C4-2B (cell line): ENCODE measurements at regions not wholly inside any gene's neighbourhood (a gene's known extent, or its start where the extent isn't known, plus 50 kb on each side); places are given as distances from the start of the nearest gene placed in this dataset.
"Not testable (repeated sequence)": the region's sequence is repeated elsewhere in the genome, so short reads cannot be mapped to it uniquely, and the experiment has no call there.

Experiments used
- H3K27ac ChIP-seq: fragments of 450-650 bp; 2 replicates; pipeline ENCODE4 v1.5.1; 2017

GRCh38 chr9:61330342-61331092 lies 140.7 kb downstream of the SPATA31A7 start:
- H3K27ac ChIP-seq = peak overlapping the region; percentile 50

- not testable (repeated sequence) for H3K27ac ChIP-seq
Measured at GRCh38 chr9:61356936-61357335, 167.1 kb downstream of the SPATA31A7 start.

- H3K27ac ChIP-seq = not testable (repeated sequence)
Measured at GRCh38 chr9:61374390-61374789, 184.6 kb downstream of the SPATA31A7 start.

- not testable (repeated sequence) for H3K27ac ChIP-seq
Measured at GRCh38 chr9:61376159-61376558, 186.3 kb downstream of the SPATA31A7 start.

GRCh38 chr9:61386035-61386815 lies 196.4 kb downstream of the SPATA31A7 start:
- not testable (repeated sequence) for H3K27ac ChIP-seq

GRCh38 chr9:61386816-61387102 lies 196.9 kb downstream of the SPATA31A7 start:
- H3K27ac ChIP-seq = not testable (repeated sequence)

- not testable (repeated sequence) for H3K27ac ChIP-seq
Measured at GRCh38 chr9:61402692-61403091, 212.9 kb downstream of the SPATA31A7 start.

GRCh38 chr9:61411933-61412605 lies 222.2 kb downstream of the SPATA31A7 start:
- not testable (repeated sequence) for H3K27ac ChIP-seq

GRCh38 chr9:61412738-61413137 lies 222.9 kb downstream of the SPATA31A7 start:
- not testable (repeated sequence) for H3K27ac ChIP-seq

- H3K27ac ChIP-seq = not testable (repeated sequence)
Measured at GRCh38 chr9:61418174-61418573, 228.3 kb downstream of the SPATA31A7 start.

- not testable (repeated sequence) for H3K27ac ChIP-seq
Measured at GRCh38 chr9:61420267-61420958, 230.6 kb downstream of the SPATA31A7 start.

- H3K27ac ChIP-seq = not testable (repeated sequence)
Measured at GRCh38 chr9:61447189-61447588, 257.4 kb downstream of the SPATA31A7 start.

GRCh38 chr9:61460860-61461259 lies 271.0 kb downstream of the SPATA31A7 start:
- H3K27ac ChIP-seq = not testable (repeated sequence)
